NOMO-1 (cell line): ENCODE measurements at regions not wholly inside any gene's neighbourhood (a gene's known extent, or its start where the extent isn't known, plus 50 kb on each side); places are given as distances from the start of the nearest gene placed in this dataset.
"Not testable (repeated sequence)": the region's sequence is repeated elsewhere in the genome, so short reads cannot be mapped to it uniquely, and the experiment has no call there.

Experiments used
- DNase-seq, 2 experiments: peaks; one replicate each; lab custom pipeline; 2025; ENCODE audit not compliant: unreplicated experiment in 2 of 2; lab: John Stamatoyannopoulos, UW

DNA sequence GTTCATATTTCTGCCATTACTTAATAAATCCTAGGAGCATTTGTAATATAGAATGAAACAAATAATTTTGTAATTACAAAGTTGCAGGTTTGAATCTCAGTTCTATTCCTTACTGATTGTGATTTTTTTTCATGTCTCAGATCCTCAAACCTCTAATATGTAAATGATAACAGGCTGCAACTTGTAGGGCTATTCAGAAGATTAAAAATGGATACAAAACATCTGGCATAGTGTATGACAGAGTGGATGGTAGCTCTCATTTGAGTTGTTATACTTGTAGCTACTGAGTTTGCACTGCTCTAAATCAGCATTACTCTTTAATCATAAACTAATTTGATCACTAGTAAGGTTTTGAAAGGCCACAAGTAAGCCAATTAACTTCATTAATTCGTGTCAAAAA, 406.3 kb upstream of the MGAT4C start:
- DNase-seq = no peak

- DNase-seq = no peak
These were observed 404.4 kb upstream of the MGAT4C start for GRCh38 chr12:86660488-86661147.

DNA sequence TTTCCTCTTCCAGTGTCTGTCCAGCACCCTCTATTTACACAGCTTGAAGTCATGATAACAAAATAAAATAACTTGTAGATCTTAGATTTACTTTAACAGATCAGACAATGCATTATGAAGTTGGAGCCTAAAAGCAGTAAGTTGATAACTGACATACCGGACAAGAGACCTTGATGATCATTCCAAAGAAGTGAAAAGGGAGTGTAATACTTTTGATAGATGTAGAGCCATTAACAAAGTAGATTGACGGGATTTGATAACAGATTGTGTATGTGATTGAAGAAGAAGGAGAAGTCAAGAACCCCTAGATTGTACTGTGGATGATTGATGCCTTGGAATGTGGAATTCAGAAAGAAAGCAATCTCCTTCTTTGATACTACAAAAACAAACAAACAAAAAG, 403.8 kb upstream of the MGAT4C start:
- no peak for DNase-seq

DNA sequence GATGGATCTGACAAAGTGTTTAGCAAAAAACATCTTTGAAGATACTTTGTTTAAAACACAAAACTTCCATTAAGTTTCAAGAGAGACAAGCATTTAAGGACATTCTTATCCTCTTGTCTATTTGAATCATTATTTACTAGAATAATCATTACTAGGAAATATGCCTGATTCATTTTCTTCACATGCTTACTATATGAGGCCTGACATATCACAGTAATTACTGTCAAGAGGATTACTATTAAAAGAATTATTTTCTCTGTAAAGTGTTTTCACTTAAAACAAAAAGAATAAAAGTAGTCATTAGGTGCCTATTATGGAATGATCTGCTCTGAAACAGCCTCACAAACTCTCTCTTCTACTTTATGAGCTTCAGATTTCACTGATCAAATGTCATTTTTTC, 402.1 kb upstream of the MGAT4C start:
- DNase-seq = no peak

DNA sequence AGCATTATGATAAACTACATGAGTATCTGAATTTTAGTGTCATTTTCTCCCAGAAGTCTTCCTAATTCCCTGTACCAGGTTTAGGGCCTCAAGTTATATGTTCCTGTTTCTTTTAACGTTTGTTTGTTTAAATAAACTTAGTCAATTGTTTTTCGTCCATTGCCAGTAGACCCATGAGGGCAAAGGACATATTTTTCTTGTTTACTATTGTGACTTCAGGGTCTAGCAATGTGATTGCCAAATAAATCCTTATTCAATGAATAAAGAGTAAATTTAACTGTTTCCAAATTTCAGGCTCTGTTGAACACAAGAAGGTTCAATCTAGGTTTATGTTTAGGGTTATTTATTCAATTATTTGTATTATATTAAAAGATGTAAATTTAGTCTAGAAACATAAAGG, 391.6 kb upstream of the MGAT4C start:
- DNase-seq = no peak

- DNase-seq = no peak
These were observed 378.5 kb upstream of the MGAT4C start for GRCh38 chr12:86634456-86635410.

DNA sequence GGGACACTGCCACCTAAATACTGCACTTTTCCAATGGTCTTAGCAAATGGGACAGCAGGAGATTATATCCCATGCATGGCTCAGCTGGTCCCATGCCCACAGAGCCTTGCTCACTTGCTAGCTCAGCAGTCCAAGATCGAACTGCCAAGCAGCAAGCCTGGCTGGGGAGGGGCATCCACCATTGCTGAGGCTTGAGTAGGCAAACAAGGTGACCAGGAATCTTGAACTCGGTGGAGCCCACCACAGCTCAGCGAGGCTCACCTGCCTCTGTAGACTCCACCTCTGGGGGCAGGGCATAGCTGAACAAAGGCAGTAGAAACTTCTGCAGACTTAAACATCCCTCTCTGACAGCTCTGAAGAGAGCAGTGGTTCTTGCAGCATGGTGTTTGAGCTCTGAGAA, 370.8 kb upstream of the MGAT4C start:
- DNase-seq = no peak

DNA sequence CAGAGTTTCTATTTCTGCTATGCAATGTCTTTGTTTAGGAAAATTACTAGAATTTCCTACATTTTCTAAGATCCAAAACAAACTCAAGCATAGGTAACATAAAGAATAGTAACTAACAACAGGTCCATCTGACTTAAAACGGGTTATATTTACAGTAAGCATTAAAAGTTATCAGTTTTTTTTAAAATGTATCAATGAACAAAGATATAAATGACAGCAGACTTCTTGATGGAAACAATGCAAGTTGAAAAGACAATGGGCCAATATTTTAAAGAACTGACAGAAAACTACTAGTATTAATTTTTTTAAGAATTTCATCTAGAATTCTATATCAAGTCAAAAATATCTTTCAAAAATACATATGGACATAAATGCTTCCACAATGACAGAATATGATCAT, 367.1 kb upstream of the MGAT4C start:
- DNase-seq = no peak

GRCh38 chr12:86621957-86622356, 365.8 kb upstream of the MGAT4C start:
- no peak for DNase-seq

DNA sequence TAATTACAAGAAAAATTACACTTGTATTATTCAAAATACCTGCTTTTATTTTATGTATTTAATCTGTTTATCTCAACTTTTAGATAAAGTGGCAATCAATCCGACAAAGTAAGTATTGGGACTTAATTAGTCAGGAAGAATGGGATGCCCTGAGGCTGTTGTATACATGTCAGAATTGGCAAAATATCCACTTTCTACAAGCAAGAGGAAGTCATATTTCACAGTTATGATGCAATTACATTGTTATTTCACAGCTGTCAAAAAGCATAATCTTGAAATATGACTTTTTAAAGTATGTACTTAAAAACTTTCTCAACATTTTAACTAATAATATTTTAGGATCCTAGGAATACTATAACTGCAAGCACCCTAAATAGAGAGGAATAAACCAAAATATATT, 357.1 kb upstream of the MGAT4C start:
- DNase-seq = peak in 1 of 2 experiments; percentile 44

- no peak for DNase-seq
These were observed 352.4 kb upstream of the MGAT4C start for GRCh38 chr12:86608638-86609037.

DNA sequence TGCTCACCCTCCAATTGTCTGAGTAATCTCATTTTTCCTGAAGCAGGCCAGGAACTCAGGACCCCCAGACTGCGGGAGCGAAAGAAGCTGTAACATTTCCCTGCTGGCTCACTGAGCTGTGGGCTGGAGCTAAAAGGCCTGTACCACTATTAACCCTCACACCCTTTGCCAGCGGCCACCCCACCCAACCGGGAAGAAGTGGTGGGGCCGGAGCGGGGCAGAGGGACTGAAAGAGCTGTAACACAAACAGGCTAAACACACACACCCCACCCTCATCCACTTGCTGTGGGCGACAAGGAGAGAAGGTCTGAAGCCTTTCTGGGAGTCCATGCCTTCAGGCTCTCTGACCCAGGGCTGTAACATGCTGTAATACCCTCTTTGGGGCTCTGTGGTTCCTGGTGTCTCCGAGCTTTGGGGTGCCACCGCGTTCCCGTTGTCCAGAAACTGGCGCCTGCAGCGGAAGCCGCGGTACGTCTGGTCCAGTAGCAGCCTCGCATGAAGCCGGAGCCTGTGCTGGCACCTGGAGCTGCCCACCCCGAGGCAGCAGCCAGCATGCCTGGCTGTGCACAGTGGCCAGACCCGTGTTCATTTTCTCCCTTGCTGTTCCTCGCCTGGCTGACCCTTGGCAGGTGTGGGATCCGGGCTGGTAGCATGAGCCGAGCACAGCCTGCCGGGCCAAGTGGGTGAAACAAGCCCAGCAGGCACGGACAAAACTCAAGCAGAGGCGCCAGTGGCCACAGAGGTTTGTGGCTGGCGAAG, 345.5 kb upstream of the MGAT4C start:
- no peak for DNase-seq

DNA sequence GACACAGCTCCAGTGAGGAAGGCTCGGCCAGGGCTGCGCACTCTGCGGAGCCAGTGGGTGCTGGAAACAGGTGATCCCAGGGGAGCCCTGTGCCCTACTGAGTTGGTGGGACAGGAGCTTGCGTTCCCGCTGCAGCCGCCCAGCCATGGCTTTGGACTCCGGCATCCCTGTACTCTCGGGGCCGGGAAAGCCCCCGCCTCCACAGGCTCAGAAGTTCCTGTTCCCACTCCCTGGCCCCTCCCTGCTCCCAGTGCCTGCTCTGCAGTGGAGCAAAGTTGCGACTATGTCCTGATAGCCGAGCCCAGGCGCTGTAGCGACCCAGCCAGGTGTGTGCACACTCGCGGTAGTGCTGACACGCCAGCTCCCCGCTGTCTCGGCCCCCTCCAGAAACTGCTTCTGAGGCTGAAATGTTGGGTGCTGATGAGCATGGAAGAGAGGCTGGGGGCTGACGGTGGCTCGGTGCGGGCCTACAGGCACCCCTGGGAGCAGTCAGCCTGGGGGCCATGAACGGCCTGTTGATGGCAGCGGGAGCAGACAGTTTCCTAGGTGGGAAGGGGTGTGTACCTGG, 344.6 kb upstream of the MGAT4C start:
- DNase-seq = no peak

DNA sequence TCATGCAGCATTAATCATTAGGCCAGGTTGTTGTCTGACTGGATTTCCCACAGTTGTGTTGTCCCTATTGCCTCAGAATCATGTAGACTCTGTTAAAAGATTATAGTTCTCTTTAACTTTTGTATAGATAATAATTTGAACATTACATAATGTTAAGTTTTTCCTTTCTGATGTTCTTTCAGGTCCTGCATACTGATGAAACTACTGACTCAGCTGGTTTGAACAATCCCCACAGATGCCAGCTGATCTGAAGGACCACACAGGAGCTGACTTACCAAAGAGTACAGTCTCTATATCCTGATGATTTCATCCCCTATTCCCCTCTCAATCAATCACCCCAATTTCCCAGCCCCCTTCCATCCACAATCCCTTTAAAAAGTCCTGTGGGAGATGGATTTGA, 341.2 kb upstream of the MGAT4C start:
- no peak for DNase-seq

GRCh38 chr12:86590296-86590695, 334.1 kb upstream of the MGAT4C start:
- no peak for DNase-seq

DNA sequence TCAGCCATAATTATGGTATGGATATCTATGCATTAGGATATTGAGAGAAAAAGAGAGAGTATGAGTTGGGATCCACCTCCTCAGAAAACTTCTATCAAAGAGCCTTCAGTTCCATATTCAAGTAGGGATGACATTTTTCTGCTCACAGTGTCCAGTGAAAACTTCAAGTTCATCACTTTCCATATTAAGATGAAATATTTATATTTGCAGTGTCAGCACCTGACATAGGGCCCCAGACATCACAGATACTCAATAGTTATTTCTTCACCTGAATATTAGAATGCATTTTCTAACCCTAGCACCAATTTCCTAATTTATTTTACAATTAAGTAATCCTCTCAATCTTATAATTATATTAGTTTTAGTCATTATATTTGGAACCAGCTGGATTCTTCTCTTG, 318.0 kb upstream of the MGAT4C start:
- no peak for DNase-seq

DNA sequence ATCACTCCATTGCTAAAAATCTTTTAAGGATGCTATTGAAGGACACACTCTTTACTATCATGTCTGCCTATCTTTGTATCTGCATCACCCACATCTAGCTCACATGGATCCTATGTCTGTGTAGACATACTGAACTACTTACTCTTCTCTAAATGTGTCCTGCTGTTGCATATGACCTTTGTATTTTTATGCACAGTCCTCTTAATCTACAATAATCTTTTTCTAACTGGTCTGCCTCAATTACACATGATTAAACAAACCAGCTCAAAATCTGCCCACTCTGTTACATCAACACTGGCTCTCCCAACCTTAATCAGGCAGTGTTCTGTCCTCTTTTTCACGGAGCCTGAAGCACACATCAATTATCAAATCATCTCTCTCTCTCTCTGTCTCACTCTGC, 316.3 kb upstream of the MGAT4C start:
- no peak for DNase-seq

GRCh38 chr12:86565038-86565437, 308.8 kb upstream of the MGAT4C start:
- DNase-seq = no peak

DNA sequence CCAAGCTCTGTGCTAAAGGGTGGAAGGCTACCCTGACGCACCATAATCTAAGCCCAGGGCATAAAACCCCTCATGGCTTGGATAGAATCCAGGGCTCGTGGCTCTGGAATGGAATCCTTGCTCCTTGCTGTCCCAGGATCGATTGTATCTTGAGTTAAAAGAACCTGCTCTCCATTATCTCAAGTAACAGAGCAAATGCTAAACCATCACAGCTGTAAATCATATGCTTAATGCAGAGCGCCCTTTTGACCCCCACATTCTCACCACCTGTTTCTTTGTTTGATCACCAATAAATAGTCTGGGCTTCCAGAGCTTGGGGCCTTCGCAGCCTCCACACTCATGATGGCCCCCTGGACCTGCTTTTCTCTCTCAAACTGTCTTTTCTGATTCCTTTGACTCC, 299.3 kb upstream of the MGAT4C start:
- not testable (repeated sequence) for DNase-seq

- no peak for DNase-seq
These were observed 295.0 kb upstream of the MGAT4C start for GRCh38 chr12:86551146-86551571.
